Upper lobe of right lung (tissue), 1 donor: ENCODE measurements at regions not wholly inside any gene's neighbourhood (a gene's known extent, or its start where the extent isn't known, plus 50 kb on each side); places are given as distances from the start of the nearest gene placed in this dataset.
"Not testable (repeated sequence)": the region's sequence is repeated elsewhere in the genome, so short reads cannot be mapped to it uniquely, and the experiment has no call there.

Experiments used
- ATAC-seq: fragments of 200-7000 bp; cut with Tn5 transposase; one replicate; pipeline ENCODE4 v1.9.1; 2020; ENCODE audit warnings: mild to moderate bottlenecking, moderate library complexity
- DNase-seq: peaks from one replicate; pipeline ENCODE4 v3.0.0-alpha.2; 2020
- H3K27ac ChIP-seq: fragments of 200-600 bp; one replicate; pipeline ENCODE4 v1.8.0; 2022
- H3K27me3 ChIP-seq: fragments of 200-600 bp; one replicate; pipeline ENCODE4 v1.8.0; 2022; ENCODE audit warnings: mild to moderate bottlenecking
- H3K36me3 ChIP-seq: fragments of 200-600 bp; one replicate; pipeline ENCODE4 v1.8.0; 2022
- H3K4me1 ChIP-seq: fragments of 200-600 bp; one replicate; pipeline ENCODE4 v1.8.0; 2022
- H3K4me3 ChIP-seq: fragments of 200-600 bp; one replicate; pipeline ENCODE4 v1.8.0; 2022; ENCODE audit warnings: mild to moderate bottlenecking
- H3K9me3 ChIP-seq: fragments of 200-600 bp; one replicate; pipeline ENCODE4 v1.8.0; 2022
- CTCF ChIP-seq: fragments of 200-600 bp; IDR thresholded peaks from one replicate; pipeline ENCODE4 v1.8.0; 2022; ENCODE audit warnings: antibody characterized with exemption
- intact Hi-C: fragments of 100-400 bp; cut with DNase I; formaldehyde crosslinking; loops from one replicate; pipeline ENCODE4 v1.11.0; 2022
- donor health status: DM: no; HTN: yes; CAD: no; lungs with severe emphysema.

DNA sequence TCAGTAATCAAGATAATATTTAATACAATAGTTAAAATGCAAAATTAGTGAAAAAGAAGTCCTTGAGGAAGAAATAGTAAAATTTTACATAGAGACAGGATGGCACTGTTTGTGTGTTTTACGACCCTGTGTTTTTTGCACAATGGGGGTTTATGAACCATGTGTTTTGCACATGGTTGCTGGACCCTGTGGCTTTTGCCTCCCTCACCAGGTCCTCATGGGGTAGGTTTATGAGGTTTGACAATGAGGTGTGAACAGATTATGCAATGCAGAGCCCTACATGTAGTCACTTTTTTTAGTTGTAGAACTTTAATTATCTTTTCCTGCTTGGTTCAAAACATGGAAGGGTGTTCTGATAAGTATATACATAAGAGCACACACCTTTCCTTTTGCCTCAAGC, 366.3 kb upstream of the FAR2 start:
- intact Hi-C loops, result no loop called here

GRCh38 chr12:28787151-28787550, 361.9 kb upstream of the FAR2 start:
- no peak for TF ChIP-seq CTCF
- Histone ChIP-seq H3K27ac (no peak overlapping the region), H3K9me3 (no peaks in the 10 kb centered on the region), H3K4me3 (no peak overlapping the region), H3K27me3 (no peaks in the 10 kb centered on the region), H3K4me1 (no peaks in the 10 kb centered on the region), H3K36me3 (no peaks in the 10 kb centered on the region)
- no peak for ATAC-seq
- no peak for DNase-seq
- intact Hi-C loops, result no loop called here

More for the DNA sequence above, 366.3 kb upstream of the FAR2 start:
- Histone ChIP-seq H3K4me3 (no peak overlapping the region), H3K27ac (no peak overlapping the region), H3K4me1 (no peaks in the 10 kb centered on the region), H3K36me3 (no peaks in the 10 kb centered on the region), H3K27me3 (no peaks in the 10 kb centered on the region), H3K9me3 (no peaks in the 10 kb centered on the region)
- TF ChIP-seq CTCF, result no peak
- DNase-seq, result no peak
- no peak for ATAC-seq

- H3K4me1 ChIP-seq, intact Hi-C loops, H3K4me3 ChIP-seq, H3K9me3 ChIP-seq, H3K27me3 ChIP-seq, H3K36me3 ChIP-seq, ATAC-seq, H3K27ac ChIP-seq, DNase-seq: not testable (repeated sequence)
Measured at GRCh38 chr12:28788256-28788655, 360.8 kb upstream of the FAR2 start.

DNA sequence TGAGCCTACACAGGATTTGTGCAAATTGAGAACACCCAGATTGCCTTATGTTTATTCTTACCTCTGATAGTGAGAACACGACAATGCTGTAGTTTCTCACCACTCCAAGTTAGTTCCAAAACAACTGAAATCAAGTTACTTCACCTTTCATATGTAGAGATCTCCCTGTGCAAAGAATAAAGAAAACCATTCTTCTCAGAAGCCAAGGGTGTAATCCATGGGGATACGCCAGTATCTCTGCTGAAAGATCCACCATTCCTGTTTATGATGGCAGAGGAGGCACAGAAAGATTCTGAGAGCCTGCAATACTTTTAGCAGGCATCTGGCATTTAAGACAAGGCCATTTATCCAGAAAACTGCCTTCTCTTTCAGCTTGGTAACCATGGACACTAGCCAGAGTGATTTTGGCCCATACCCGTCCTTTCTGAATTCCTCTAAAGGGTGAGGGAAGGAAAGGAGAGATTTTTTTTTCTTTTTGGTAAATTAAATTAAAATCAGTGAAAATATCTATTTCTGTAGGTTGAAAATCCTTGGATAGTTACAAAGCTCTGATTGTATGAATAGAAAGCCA, 355.4 kb upstream of the FAR2 start:
- Histone ChIP-seq H3K27me3 (no peaks in the 10 kb centered on the region), H3K36me3 (no peaks in the 10 kb centered on the region), H3K27ac (no peak overlapping the region), H3K9me3 (no peaks in the 10 kb centered on the region), H3K4me1 (no peaks in the 10 kb centered on the region), H3K4me3 (no peak overlapping the region)
- TF ChIP-seq CTCF, result no peak
- no peak for DNase-seq
- intact Hi-C loops, result no loop called here
- ATAC-seq, result no peak

- intact Hi-C loops, result no loop called here
- no peaks in the 10 kb centered on the region for H3K36me3 ChIP-seq
- no peak overlapping the region for H3K27ac ChIP-seq
- ATAC-seq (no peak), DNase-seq (no peak)
- H3K27me3 ChIP-seq, result no peaks in the 10 kb centered on the region
- TF ChIP-seq CTCF, result no peak
- no peak overlapping the region for H3K4me3 ChIP-seq
- no peaks in the 10 kb centered on the region for H3K4me1 ChIP-seq
- H3K9me3 ChIP-seq, result no peaks in the 10 kb centered on the region
Measured at GRCh38 chr12:28794211-28794610, 354.9 kb upstream of the FAR2 start.

DNA sequence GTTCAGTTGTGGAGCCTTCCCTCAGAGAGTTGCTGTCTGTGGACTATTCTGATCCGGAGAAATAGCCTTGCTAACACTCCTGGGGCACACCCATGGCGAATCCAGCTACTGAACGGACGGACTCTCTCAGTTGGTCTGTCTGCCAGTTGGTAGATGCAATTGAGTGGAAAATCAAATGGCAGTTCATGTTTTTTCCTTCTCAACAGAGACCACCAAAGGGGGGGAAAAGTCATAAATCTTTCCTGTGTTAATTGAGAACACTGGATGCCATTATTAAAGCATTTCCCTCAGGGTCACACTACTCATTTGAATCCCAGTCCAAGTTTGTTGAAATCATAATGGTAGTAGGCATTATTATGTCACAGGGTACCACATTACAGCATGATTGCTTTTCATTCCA, 354.3 kb upstream of the FAR2 start:
- no peak for TF ChIP-seq CTCF
- H3K4me3 ChIP-seq, result no peak overlapping the region
- H3K27me3 ChIP-seq, result no peaks in the 10 kb centered on the region
- ATAC-seq, result no peak
- no peak for DNase-seq
- no peaks in the 10 kb centered on the region for H3K9me3 ChIP-seq
- H3K27ac ChIP-seq, result no peak overlapping the region
- H3K36me3 ChIP-seq, result no peaks in the 10 kb centered on the region
- intact Hi-C loops, result no loop called here
- H3K4me1 ChIP-seq, result no peaks in the 10 kb centered on the region
